Mammary epithelial cell (primary cell): ENCODE measurements at regions not wholly inside any gene's neighbourhood (a gene's known extent, or its start where the extent isn't known, plus 50 kb on each side); places are given as distances from the start of the nearest gene placed in this dataset.

Source experiments
- EZH2 ChIP-seq: IDR thresholded peaks from 2 replicates; pipeline ENCODE4 v1.6.1; 2012; ENCODE audit warnings: low read length, inconsistent platforms, borderline replicate concordance
- TF ChIP-seq, protein P1 (sequence below), 2 donors: IDR thresholded peaks in 1 of 2; conservative IDR thresholded peaks in 1 of 2; 2 replicates each; pipeline ENCODE4 v1.5.1; 2011 to 2012; ENCODE audit warnings: inconsistent platforms in 2 of 2, low read length in 2 of 2, mild to moderate bottlenecking in 2 of 2, control low read depth in 1 of 2, low read depth in 1 of 2; ENCODE audit not compliant: insufficient read depth in 1 of 2; ENCODE audit errors: extremely low read depth in 1 of 2

DNA sequence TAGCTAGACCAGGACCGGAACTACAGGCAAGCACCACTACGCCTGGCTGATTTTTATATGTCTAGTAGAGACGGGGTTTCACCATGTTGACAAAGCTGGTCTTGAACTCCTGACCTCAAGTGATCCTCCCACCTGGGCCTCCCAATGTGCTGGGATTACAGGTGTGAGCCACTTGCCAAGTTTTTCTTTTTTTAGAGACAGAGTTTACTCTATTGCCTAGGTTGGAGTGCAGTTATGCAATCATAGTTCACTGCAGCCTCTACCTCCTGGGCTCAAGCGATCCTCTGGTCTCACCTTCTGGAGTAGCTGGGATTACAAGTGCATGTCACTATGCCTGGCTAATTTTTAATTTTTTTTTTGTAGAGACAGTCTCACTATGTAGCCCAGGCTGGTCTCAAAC, 201.5 kb upstream of the TBX3 start:
- TF ChIP-seq, protein P1, sequence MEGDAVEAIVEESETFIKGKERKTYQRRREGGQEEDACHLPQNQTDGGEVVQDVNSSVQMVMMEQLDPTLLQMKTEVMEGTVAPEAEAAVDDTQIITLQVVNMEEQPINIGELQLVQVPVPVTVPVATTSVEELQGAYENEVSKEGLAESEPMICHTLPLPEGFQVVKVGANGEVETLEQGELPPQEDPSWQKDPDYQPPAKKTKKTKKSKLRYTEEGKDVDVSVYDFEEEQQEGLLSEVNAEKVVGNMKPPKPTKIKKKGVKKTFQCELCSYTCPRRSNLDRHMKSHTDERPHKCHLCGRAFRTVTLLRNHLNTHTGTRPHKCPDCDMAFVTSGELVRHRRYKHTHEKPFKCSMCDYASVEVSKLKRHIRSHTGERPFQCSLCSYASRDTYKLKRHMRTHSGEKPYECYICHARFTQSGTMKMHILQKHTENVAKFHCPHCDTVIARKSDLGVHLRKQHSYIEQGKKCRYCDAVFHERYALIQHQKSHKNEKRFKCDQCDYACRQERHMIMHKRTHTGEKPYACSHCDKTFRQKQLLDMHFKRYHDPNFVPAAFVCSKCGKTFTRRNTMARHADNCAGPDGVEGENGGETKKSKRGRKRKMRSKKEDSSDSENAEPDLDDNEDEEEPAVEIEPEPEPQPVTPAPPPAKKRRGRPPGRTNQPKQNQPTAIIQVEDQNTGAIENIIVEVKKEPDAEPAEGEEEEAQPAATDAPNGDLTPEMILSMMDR (conservative IDR thresholded peaks at IDR 0.05 in 1 of 2, IDR thresholded peaks at IDR 0.05 in 1 of 2; ENCODE audit: extremely low read depth in 1 of 2, insufficient read depth in 1 of 2, low read depth in 1 of 2, low read length in 2 of 2) = no peak
- TF ChIP-seq EZH2 = no peak
